ENCODE measurements at regions not wholly inside any gene's neighbourhood (a gene's known extent, or its start where the extent isn't known, plus 50 kb on each side); places are given as distances from the start of the nearest gene placed in this dataset.

GRCh38 chr2:20516291-20516645 lies 69.4 kb downstream of the RHOB start:
- no peak overlapping the region for H3K27ac Mint-ChIP-seq (ENCODE audit: unreplicated experiment)
- H3K4me3 Mint-ChIP-seq (ENCODE audit: unreplicated experiment), result no peak overlapping the region
- no peak for TF ChIP-seq CTCF (IDR thresholded peaks at IDR 0.05; ENCODE audit: partially characterized antibody, unreplicated experiment)
- no peak for DNase-seq
- peaks cover 2% of the 10 kb centered on the region for H3K27me3 Mint-ChIP-seq (ENCODE audit: unreplicated experiment)
- H3K36me3 Mint-ChIP-seq (ENCODE audit: unreplicated experiment), result peaks cover 5% of the 10 kb centered on the region
- peaks cover 5% of the 10 kb centered on the region for H3K9me3 Mint-ChIP-seq (ENCODE audit: unreplicated experiment)
- H3K4me1 Mint-ChIP-seq (ENCODE audit: low read depth, unreplicated experiment), result no peaks in the 10 kb centered on the region

DNA sequence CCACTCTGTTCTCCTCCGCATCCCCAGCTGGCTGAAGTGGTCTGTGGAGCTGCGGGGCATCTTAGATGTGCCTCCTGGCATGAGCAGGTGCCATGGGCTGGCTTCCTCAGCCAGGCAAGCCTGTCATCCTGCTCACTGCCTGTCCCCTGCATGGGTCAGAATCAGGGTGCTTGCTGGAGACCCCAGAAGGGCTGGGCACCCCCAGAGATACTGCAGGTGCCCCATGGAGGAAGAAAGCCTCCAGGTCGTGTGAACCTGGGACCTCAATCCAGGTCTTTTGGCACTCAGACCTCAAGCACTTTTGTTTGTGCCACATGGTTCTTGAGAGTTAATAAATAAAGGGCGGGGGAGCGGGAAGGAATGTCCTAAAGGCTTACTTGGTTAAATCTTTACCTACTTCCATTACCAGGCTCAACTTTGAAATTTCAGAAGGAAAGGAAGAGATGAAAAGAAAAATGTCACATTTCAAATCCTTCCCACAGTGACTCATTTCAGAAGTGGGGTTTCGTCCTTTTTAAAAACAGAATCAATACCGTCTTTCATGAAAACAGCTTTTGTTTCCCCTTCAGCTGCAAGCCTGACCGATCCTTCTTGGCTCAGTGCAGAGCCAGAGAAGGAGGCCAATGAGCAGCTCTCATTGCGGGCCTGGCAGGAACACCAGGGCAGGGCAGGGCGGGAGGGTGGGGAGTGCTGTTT lies 69.9 kb downstream of the RHOB start:
- Mint-ChIP-seq H3K36me3 (ENCODE audit: unreplicated experiment) (peaks cover 5% of the 10 kb centered on the region), H3K27ac (ENCODE audit: unreplicated experiment) (no peak overlapping the region), H3K4me1 (ENCODE audit: low read depth, unreplicated experiment) (no peaks in the 10 kb centered on the region), H3K27me3 (ENCODE audit: unreplicated experiment) (peaks cover 2% of the 10 kb centered on the region), H3K9me3 (ENCODE audit: unreplicated experiment) (peaks cover 5% of the 10 kb centered on the region), H3K4me3 (ENCODE audit: unreplicated experiment) (no peak overlapping the region)
- no peak for TF ChIP-seq CTCF (IDR thresholded peaks at IDR 0.05; ENCODE audit: partially characterized antibody, unreplicated experiment)
- no peak for DNase-seq

GRCh38 chr2:20519309-20519708 lies 72.4 kb downstream of the RHOB start:
- Mint-ChIP-seq H3K4me3 (ENCODE audit: unreplicated experiment) (no peak overlapping the region), H3K4me1 (ENCODE audit: low read depth, unreplicated experiment) (peaks cover 10% of the 10 kb centered on the region), H3K9me3 (ENCODE audit: unreplicated experiment) (peaks cover 12% of the 10 kb centered on the region), H3K27ac (ENCODE audit: unreplicated experiment) (no peak overlapping the region), H3K36me3 (ENCODE audit: unreplicated experiment) (peaks cover 5% of the 10 kb centered on the region), H3K27me3 (ENCODE audit: unreplicated experiment) (peaks cover 9% of the 10 kb centered on the region)
- TF ChIP-seq CTCF (IDR thresholded peaks at IDR 0.05; ENCODE audit: partially characterized antibody, unreplicated experiment), result no peak
- DNase-seq, result no peak

- peaks cover 9% of the 10 kb centered on the region for H3K27me3 Mint-ChIP-seq (ENCODE audit: unreplicated experiment)
- no peak for DNase-seq
- peaks cover 10% of the 10 kb centered on the region for H3K9me3 Mint-ChIP-seq (ENCODE audit: unreplicated experiment)
- no peak for TF ChIP-seq CTCF (IDR thresholded peaks at IDR 0.05; ENCODE audit: partially characterized antibody, unreplicated experiment)
- H3K4me3 Mint-ChIP-seq (ENCODE audit: unreplicated experiment), result no peak overlapping the region
- H3K36me3 Mint-ChIP-seq (ENCODE audit: unreplicated experiment), result peaks cover 2% of the 10 kb centered on the region
- no peak overlapping the region for H3K27ac Mint-ChIP-seq (ENCODE audit: unreplicated experiment)
- peaks cover 18% of the 10 kb centered on the region for H3K4me1 Mint-ChIP-seq (ENCODE audit: low read depth, unreplicated experiment)
Observed at GRCh38 chr2:20520128-20520527, 73.3 kb downstream of the RHOB start.

GRCh38 chr2:20521193-20521592 lies 74.3 kb downstream of the RHOB start:
- Mint-ChIP-seq H3K9me3 (ENCODE audit: unreplicated experiment) (peaks cover 7% of the 10 kb centered on the region), H3K27ac (ENCODE audit: unreplicated experiment) (no peak overlapping the region), H3K4me1 (ENCODE audit: low read depth, unreplicated experiment) (peaks cover 21% of the 10 kb centered on the region), H3K4me3 (ENCODE audit: unreplicated experiment) (no peak overlapping the region), H3K27me3 (ENCODE audit: unreplicated experiment) (peaks cover 9% of the 10 kb centered on the region), H3K36me3 (ENCODE audit: unreplicated experiment) (no peaks in the 10 kb centered on the region)
- no peak for DNase-seq
- TF ChIP-seq CTCF (IDR thresholded peaks at IDR 0.05; ENCODE audit: partially characterized antibody, unreplicated experiment), result no peak
